ENCODE measurements at regions not wholly inside any gene's neighbourhood (a gene's known extent, or its start where the extent isn't known, plus 50 kb on each side); places are given as distances from the start of the nearest gene placed in this dataset.
"Not testable (repeated sequence)": the region's sequence is repeated elsewhere in the genome, so short reads cannot be mapped to it uniquely, and the experiment has no call there.

DNA sequence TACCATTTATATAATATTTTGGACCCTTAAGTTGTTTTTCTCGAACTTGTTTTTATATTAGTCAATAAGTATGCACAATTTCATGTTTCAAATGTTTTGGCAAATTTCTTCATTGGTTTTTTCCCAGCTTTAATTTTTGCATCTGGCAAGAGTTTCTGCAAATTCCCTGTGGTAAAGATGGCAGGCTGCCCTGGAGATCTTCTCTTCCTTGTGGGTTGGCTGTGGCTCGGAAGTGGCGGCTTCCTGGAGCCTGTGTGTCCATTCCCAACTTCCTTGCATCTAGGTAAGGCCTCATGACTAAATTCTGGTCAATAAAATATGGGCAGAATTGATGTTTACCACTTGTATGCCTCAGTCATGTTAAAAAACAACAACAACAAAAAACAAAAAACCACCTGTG, 818.6 kb downstream of the EPHA4 start:
- DNase-seq = no peak

DNA sequence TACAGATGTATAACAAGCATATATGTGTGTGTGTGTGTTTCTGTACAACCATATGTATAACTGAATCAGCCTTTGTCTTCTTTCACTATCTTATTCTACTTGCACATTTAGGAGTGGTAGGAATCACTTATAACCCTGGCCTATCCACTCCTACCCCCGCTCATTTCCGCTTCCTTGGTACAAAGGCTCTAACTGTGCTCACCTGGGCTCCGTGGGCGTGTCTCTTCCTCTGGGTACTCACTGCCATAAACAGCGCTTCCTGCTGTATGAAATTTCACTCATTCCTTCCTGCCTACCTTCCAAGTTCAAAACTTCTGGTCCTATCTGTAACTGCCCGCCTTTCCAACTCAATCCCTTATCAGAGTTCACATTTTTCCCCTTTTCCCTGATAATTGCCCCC, 815.5 kb downstream of the EPHA4 start:
- DNase-seq = no peak

DNA sequence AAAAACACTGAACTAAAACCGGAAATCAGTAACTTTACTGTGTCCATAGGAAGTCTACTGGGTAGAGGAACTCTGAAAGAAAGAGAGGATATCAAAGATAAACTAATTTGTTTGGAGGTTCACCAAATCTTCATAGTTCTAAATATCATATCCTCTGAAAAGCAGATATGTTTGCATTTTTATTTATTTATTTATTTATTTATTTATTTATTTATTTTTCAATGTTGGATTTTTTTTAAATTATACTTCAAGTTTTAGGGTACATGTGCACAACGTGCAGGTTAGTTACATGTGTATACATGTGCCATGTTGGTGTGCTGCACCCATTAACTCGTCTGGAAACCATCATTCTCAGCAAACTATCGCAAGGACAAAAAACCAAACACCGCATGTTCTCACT, 813.7 kb downstream of the EPHA4 start:
- not testable (repeated sequence) for DNase-seq

DNA sequence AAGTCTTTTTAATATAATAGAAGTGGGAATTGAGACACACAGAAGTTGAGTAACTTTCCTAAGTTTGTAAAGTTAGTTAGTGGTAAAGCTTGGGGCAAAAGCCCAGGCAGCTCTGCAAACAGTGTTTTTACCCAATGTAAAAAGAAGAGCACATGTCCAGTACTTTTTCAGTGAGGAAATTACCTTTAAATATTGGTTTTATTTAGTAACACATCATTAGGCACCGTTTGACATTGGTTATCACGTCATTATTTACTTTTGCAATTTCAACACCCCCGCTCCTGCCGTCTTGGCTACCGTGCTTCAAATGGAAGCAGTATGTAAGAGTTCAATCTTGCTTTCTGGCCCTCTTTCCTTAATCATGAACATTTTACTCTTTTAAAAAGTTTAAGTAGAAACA, 807.9 kb downstream of the EPHA4 start:
- DNase-seq = no peak

DNA sequence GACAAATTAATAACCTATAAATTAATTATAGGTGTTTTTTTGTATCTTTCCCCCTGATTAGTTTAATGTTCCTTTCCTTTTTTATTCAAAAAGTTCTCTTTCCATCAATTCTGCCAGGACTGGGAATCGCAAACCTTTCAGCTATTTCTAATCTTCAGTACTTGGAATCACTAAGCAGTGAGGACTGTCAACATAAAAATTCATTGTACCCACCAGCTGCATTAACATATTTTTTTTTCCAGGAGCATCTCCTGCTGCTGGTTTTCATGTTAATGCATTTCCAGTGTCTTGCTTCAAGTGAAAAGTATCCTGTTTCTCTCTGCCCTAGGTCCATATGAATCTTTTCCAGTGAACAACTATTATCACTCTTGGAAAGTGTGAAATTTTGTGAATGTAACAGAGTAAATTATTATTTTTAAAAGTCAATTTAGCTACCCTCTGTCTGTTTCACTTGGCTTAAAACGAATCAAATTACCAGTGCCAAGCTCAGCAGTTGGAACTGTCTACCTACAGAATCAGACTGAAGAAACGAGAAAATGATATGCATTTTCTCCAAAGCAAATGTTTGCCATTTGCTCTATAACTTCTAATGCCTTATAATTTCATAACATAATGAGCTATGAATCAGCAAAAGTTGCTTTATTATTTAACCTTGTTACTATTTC, 804.4 kb downstream of the EPHA4 start:
- DNase-seq = no peak

DNA sequence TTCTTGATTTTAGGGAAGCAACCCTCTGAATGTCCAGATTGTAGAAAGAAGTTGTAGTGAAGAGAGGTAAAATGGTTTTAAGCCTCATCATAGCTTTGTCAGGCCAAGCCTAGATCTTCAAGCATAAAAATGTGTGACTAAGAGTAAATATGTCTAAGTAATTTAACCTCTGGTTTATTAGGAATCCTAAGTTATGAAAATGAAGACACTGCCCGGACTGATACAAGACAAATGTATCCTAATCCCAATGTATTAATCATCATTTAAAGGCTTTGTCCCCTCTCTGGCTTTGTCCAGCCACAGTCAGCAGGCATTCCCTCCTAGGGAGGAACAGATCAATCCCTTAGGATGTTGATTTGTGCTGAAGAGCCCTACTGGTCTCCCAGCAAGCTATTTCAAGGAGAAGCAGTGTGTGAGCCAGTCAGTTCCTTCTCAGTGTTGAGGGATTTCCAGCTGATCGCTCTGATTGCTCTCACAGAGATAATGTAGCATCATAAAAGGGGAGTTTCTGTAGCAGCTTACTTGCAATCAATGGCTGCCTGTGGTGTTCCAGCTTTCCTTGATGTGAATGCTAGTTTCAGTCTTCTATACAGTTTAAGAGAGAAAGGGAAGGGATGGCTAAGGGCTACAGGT, 796.1 kb downstream of the EPHA4 start:
- DNase-seq = no peak

DNA sequence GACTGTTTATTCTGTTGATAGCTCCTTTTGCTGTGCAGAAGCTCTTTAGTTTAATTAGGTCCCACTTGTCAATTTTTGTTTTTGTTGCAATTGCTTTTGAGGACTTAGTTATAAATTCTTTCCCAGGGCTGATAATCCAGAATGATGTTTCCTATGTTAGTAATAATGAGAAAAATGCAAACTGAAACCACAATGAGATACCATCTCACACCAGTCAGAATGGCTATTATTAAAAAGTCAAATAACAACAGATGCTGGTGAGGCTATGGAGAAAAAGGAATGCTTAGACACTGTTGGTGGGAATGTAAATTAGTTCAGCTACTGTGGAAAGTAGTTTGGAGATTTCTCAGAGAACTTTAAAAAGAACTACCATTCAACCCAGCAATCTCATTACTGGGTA, 793.0 kb downstream of the EPHA4 start:
- DNase-seq = not testable (repeated sequence)

DNA sequence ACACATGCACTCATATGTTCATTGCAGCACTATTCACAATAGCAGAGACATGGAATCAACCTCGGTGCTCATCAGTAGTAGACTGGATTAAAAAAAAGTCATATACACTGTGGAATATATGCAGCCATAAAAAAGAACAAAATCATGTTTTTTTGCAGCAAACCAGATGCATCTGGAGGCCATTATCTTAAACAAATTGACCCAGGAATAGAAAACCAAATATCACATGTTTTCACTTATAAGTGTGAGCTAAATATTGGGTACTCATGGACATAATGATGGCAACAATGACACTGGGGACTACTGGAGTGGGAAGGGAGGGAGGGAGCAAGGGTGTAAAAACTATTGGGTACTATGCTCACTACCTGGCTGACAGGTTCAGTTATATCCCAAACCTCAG, 792.6 kb downstream of the EPHA4 start:
- no peak for DNase-seq

DNA sequence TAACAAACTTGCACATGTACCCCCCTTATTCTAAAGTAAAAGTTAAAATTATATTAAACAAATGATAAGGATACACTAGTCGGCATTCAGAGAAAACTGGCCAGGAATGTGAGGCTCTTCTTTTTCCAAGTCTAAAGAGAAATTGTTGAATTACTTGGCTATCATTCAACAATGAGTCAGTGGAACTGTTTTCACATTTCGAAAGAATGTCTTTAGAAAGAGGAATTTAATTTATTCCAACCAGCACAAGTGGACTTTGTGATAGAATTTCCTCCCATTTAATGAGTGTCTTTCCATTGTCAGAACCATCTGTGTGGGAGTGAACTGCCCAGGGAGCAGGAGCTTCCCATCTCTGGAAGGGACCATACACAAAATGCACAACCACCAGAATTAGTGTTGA, 792.2 kb downstream of the EPHA4 start:
- no peak for DNase-seq

DNA sequence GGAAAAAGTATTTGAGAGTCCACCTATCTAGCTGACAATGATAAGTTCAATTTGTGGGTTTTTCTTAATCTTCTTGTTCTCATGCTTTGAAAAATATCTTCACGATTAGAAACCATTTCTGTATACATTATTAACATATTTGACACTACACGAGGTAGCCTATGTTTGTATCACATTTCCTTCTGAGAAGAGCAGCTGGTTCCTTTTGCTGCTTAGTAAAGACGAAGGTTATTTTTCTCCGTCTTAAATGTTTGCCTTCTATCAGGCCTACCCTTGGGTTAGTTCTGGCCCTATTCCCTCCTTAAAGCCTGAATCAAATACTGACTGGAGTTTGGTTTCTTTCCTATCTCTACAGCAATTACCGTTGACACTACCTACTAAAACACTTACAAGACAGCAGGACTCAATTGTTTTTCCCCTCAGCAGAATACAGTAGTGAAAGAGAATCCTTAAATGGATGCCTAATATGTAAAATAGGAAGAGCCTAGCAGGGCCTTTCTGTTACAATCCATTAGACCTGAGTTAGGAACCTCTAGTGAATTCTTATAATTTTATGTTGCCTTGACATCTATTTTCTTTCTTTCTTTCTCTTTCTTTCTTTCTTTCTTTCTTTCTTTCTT, 790.4 kb downstream of the EPHA4 start:
- no peak for DNase-seq

DNA sequence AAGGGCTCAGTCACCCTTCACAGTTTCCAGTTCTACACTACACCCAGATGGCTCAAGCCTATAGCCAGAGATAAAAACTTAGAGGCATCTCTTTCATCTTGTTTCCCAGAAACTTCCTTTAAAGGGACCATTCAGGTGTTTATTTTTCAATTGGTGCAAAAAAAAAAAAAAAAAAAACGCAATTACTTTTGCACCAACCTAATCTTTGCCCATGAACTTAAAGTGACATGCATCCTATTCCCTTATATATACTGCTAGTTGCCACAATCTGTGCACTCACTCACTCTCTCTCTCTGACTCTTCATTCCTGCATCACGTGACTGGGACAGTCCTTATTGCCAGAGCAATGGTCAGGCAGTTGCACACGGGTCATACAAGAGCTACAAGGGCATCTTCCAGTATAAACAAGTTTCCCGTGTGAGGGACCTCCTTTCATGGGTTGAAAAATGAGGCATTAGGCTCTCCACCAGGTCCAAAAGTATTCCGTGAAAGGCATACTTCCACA, 789.4 kb downstream of the EPHA4 start:
- no peak for DNase-seq

DNA sequence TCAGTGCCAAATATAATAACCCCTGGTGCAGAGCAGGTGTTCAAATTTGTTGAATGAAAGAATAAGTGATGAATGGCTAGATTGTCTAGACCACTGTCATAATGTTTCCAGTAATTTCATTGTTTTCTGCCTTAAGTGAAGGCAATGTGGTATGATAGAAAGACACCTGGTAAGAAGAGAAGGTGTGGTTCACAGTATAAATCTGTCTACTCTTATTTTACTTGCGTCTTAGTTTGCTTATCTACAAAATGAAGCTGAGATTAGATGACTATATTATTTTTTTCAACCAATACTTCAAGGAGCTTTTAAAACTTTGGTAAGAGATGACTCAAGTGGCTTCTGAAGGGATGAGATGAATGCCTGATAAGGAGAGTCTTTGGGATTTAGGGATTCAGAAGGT, 788.4 kb downstream of the EPHA4 start:
- no peak for DNase-seq

DNA sequence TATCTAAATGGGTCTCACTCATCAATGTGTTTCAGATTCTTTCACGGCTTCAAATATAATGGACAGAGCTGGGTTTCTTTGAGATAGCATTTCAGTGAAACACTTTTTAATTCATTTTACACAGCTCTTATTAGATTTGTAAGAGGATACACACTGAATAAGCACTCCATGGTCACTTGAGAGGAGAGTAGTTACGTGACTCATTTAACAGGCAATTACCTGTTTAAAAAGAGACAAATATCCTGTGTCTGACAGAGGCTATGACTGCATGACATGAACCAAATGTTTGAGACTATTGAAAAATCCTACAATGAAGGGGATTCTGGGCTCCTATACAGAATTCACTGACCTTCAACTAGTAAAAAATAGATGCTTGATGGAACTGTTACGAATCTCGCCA, 786.9 kb downstream of the EPHA4 start:
- no peak for DNase-seq

DNA sequence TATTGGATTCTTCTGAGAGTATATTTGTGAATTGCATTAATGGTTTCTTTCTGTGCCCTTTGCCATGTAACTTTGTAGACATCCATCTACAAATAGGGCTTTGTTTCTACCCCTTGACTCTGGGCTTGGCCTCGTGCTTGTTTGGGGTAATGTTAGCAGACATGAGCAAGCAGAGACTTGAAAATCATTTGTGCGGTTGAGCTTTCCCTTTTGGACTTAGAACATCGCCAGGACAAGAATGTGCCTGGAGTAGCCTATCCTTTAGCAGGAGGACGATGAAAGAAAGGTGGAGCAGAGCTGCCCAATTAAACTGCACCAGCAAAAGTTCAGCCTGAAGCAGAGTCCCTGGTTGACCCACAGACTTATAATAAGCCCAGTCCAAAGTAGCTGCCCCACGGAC, 785.9 kb downstream of the EPHA4 start:
- DNase-seq = no peak

DNA sequence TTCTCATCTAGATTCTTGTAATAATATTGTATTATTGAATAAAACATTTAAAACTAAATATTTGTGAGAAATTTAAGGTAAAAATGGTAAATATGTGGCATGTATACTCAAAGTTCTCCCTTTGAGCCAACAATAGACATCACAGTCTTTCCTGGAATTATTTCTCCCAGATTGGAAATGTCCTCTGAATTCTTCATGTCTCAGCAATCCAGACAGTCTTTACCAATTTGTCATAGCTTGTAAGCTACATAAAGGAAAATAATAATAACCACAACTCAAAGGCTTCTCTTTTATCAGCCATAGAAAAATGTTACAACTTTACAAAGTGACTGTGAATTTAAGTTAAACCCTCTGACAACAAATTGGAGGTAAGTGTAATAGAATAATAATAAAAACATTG, 784.9 kb downstream of the EPHA4 start:
- no peak for DNase-seq

DNA sequence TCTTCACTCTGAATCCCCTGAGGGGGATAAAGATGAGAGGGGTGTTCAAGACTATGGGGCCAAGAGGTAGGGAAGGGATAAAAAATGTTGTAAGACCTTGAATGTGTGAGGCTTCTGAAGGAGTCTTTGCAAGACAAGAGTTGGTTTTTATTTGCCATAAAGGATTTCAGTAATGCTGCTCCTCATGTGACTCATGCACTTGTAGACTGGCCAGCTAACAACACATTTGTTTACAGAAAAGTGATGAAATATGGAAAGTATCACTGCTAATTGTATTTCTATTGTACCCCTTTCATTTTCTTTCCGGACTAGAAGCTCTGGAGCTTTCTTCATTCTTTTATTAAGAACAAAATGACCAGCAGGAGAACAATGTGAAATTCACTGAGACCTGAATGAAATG, 782.1 kb downstream of the EPHA4 start:
- DNase-seq = no peak

DNA sequence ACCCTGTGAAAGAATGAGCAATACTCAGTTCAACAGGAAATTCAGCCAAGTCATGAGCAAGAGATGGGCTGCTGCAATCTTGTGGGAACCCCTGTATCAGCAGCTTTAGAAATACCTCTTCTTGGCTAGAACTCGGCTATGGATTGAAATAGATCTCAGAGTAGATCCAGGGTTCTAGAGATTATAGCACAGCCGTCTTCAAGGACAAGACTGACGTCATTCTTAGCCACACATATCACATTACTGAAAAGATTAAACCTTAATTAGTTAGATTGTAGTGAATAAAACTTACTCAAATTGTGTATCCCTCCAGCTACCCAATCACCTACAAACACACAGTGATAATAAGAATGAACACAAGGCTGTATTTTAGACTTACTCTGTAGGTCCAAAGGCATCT, 776.4 kb downstream of the EPHA4 start:
- no peak for DNase-seq

DNA sequence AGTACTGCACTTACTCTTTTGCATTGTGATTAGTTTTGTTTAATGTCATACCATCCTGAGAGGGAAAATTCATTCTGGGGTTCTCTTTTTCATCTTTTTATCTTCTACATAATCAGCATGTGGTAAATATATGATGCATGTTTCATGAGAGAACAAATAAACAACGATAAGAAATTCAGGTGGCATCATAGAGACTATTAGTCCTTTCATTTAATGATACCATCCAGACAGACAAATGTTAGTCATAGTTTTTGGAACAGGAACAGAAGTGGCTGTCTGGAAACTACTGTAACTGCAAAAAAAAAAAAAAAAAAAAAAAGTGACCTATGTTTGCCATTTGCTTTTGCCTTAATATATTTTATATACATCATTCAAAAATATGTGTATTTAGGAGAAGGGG, 761.0 kb downstream of the EPHA4 start:
- no peak for DNase-seq

DNA sequence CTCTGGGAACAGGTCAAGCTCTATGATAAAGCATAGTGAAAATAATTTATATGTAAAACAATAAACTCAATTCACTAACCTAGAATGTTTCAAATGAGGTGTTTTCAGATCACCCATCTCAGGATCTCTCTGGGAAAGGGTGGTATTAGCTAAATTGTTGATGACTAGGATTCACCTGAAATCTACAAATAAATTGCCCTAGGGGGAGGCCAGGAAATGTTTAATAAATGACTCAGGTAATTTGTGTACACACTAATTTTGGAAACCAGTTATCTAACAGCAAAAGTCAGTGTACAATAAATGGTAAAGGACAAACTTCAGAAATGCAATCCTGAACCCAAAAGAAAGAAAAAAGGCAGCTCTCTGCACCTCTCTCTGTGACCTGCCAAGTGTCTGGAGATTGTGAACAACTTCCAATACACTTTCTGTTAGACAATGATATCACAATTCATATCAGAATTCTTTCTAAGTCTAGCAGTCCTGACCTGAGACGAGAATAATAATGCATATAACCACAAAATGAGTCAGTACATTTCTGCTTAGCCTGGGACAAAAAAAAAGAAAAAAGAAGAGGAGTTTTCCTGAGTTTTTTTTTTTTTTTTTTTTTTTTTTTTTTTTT, 760.0 kb downstream of the EPHA4 start:
- DNase-seq = no peak

DNA sequence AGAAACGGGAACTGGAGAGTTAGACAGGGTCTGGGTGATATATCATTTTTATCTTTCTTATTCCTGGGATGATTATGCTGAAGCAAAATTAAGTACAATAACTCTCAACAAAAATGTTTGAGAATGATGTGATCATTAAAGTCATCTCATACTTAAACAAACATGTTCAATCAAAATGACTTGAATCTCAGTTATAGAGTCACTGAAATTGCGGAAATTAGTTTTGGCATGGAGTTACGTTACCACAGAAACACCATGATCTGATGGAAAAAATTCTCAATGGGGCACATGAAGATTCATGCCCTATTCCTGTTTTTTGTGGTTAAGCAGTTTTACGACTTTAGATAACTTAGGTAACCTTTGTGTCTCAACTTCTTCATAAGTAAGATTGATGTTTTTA, 757.7 kb downstream of the EPHA4 start:
- DNase-seq = no peak

DNA sequence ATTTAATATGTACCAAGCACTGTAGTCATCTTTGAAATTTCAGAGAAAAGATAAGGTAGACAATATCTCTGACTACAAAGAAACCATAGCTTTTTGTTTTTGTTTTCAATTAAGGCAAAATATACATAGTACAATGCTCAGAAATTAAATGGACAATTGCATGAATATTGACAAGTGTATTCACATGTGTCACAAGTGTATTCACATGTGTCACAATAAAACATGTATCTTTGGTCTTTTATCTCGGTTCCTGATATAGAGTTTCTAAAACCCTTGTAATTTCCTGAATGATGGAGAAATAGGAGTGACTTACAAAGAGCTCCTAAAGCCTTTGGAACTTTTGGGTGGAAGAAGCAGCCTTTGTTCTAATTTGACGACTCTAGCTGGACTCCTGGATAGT, 756.4 kb downstream of the EPHA4 start:
- DNase-seq = no peak

DNA sequence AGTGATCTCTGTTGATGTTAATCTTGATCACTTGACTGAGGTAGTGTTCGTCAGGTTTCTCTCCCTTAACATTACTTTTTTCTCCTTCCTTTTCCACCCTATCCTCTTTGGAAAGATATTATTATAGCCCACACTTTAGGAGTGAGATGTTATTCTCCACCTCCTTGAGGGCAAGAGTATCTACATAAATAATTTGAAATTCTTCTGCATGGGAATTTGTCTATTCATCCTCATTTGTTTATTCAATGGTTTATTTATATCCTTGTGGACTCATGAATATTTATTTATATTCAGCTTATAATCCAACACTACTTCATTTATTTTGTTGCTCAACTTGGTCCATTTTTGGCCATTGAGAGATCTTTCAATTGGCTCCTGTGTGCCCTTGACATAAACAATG, 750.4 kb downstream of the EPHA4 start:
- no peak for DNase-seq

DNA sequence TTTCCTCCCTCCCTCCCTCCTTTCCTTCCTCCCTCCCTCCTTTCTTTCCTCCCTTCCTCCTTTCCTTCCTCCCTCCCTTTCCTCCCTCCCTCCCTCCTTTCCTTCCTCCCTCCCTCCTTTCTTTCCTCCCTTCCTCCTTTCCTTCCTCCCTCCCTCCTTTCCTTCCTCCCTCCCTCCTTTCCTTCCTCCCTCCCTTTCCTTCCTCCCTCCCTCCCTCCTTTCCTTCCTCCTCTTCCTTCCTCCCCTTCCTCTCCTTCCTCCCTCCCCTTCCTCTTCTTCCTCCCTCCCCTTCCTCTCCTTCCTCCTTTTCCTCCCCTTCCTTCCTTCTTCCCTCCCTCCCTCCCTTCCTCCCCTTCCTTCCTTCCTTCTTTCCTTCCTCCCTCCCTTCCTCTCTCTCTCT, 748.5 kb downstream of the EPHA4 start:
- DNase-seq = not testable (repeated sequence)

DNA sequence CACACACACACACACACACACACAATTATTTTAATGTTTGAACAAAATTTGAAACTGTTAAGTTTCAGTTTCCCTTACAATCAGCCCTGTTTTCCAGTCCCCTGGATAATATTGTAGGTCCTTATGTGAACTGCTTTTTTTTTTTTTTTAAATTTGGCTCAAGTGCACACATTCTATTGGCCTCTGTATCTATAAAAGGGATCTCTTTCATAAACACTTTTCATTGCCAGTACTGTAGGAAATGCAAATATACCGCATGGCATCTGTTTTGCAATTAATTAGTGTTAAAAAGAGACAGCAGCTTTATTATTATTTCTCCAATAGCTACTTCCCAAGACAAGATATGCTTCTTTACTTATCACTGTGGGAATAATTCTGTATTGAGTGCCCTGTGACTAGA, 738.7 kb downstream of the EPHA4 start:
- no peak for DNase-seq
